ENCODE measurements at regions not wholly inside any gene's neighbourhood (a gene's known extent, or its start where the extent isn't known, plus 50 kb on each side); places are given as distances from the start of the nearest gene placed in this dataset.
"Not testable (repeated sequence)": the region's sequence is repeated elsewhere in the genome, so short reads cannot be mapped to it uniquely, and the experiment has no call there.

DNA sequence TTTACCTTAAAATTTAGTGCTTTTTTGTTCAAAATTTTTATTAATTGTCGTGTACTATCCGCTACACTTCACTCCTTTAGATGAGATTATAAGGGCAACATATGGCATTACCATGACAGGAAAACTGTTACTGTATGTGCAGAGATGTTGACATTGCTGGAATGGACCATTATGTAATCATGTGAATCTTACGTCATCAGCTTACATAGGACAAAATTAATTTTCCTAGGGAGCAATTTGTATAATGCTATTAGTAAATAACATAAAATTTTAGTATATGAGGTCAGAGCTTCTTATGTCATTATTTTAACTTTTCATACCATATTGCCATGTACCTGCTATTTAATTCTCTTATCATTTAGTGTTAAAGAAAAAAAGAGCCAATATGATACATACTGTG is 110.4 kb upstream of the KLHL1 start:
- DNase-seq = no peak

DNA sequence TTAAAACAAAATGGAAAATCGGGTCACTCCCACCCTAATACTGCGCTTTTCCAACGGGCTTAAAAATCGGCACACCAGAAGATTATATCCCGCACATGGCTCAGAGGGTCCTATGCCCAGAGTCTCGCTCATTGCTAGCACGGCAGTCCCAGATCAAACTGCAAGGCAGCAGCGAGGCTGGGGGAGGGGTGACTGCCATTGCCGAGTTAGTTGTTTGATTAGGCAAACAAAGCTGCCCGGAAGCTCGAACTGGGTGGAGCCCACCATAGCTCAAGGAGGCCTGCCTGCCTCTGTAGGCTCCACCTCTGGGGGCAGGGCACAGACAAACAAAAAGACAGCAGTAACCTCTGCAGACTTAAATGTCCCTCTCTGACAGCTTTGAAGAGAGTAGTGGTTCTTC is 100.7 kb upstream of the KLHL1 start:
- not testable (repeated sequence) for DNase-seq

DNA sequence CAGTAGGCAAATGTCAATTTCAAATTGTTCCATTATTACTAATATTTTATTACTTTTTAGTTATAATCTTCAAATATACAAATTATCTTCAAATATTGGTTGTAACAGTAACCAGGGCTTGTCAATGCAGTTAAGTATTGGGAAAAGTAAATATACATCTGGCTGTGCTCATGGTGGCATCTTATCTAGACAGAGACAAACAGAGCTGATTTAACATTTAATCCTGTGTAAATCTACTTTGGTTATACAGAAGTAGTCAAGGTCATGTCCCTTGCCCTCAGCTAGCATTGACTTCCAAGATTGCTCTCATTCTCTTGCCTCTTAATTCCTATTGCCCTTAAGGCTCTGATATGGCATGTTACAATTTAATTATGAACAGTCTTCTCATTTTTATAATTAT is 98.4 kb upstream of the KLHL1 start:
- no peak for DNase-seq

DNA sequence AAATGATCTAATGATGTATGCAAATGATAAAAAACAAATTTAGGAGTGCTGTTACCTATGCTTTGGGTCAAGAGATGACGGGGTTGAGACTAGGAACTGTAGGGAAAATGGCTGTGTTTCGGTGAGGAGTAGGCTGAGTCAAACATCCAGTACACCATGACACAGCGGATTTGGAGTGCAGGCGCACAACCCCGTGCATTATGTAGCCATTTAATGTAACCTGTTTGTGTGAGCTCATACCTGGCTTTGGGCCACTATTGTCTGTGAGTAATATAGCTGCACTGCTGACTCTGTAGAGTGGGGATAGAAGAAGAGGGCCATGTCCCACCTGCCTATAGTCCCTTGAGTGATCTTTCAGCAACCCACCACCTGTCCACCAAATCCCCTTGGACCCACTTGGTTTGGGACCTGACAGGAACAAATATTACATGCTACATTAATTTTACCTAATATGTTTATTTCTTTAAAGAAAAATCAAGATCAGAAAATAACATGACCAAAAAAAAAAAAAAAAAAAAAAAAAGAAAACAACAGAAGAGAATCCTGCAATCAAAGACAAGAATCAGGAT is 95.5 kb upstream of the KLHL1 start:
- DNase-seq = no peak

DNA sequence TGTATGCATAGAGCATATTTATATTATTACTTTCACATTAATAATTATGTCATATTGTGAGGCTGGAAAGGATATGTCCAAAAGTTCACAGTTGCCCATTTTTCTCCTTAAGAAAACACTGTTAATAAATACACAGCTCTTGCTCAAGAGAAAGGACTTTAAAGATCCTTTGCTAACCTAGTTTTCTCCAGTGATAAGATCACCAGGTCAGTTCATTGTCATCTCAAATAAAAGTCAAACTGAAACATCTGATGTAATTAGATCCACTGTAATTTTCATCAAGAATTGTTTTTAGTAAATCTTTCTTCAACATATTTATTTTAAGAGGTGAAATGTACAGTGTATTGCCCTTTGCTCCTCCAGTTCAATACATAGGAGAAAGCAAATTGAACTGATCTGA is 82.8 kb upstream of the KLHL1 start:
- DNase-seq = no peak

DNA sequence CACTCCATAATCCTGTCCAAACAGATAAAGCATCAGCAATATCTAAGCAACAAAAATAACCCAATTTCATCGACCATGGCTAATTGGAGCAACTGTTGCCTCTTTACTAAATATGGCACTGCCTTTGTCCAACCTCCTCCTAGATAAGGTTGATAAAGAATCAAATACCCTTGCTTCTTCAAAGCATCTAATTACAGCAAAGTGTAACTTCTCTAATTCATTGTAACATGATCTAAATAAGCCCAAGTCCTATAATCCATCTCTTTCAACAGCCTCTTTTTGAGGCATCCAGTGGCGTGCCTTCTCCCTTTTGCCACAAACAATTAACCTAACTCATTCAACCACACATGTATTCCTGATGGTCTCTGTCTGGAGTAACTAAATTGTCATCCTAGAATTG is 81.7 kb upstream of the KLHL1 start:
- DNase-seq = no peak

DNA sequence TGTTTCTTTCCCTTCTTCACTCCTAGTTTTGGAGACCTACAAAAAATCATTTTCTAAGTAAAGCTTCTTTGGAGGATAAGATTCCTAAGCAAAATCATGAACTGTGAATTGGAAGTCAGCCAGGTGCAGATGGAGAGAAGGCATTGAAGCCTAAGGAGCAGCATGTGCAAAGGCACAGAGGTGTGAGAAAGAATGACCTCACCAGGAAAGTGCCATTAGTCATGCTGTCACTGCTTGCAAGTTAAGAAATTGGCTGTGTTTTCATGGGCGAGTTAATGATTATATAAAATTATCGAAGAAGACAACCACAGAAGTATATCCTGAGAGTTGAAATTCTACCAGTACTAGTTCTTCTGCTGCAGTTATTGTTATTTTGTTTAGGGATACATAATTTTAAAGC is 80.3 kb upstream of the KLHL1 start:
- no peak for DNase-seq

DNA sequence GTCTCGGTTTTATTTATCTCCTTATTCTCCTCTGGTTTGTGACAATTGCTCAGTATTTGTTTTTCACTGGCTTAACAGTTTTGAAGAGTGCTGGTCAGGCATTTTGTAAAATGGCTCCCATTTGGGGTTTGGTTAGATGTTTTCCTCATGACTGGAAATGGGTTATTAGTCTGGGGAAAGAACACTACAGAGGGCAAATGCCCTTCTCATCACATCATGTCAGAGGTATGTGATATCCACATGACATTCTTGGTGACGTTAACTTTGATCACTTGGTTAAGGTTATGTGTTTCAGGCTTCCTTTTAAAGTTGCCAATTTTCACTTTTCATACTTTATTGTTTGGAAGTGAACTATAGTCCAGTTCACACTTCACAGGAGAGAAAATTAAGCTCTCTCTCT is 74.8 kb upstream of the KLHL1 start:
- DNase-seq = no peak
